ENCODE measurements at regions not wholly inside any gene's neighbourhood (a gene's known extent, or its start where the extent isn't known, plus 50 kb on each side); places are given as distances from the start of the nearest gene placed in this dataset.

GRCh38 chr2:105645938-105646773, 98.6 kb upstream of the NCK2 start:
- Histone ChIP-seq H3K27me3 (ENCODE audit: control insufficient read depth in 3 of 3, insufficient read depth in 3 of 3, low read length in 3 of 3) (peaks cover 0 to 2% (median 0%) of the 10 kb centered on the region in 3 donors), H3K27ac (ENCODE audit: low read depth in 1 of 3, low read length in 2 of 3) (no peak overlapping the region), H3K4me3 (ENCODE audit: low read depth in 1 of 3, low read length in 3 of 3) (no peak overlapping the region), H3K4me1 (ENCODE audit: control insufficient read depth in 3 of 3, insufficient read depth in 2 of 3, low read depth in 1 of 3, low read length in 2 of 3) (peaks cover 2 to 10% (median 3%) of the 10 kb centered on the region in 3 donors), H3K36me3 (ENCODE audit: control insufficient read depth in 3 of 3, insufficient read depth in 2 of 3, low read depth in 1 of 3, low read length in 3 of 3) (no peaks in the 10 kb centered on the region), H3K9me3 (ENCODE audit: control insufficient read depth in 2 of 2, insufficient read depth in 1 of 2, low read depth in 1 of 2, low read length in 1 of 2) (no peaks in the 10 kb centered on the region)
- DNase-seq (peak in 1 of 2 donors; percentile 37), FAIRE-seq (no peak)
- 23 to 54% (median 30%) methylated on average over 8 of the region's 8 CpGs for WGBS, 3 donors

GRCh38 chr2:105645031-105645937, 99.4 kb upstream of the NCK2 start:
- no peaks in the 10 kb centered on the region for H3K9me3 ChIP-seq (ENCODE audit: control insufficient read depth in 2 of 2, insufficient read depth in 1 of 2, low read depth in 1 of 2, low read length in 1 of 2)
- H3K4me3 ChIP-seq (ENCODE audit: low read depth in 1 of 3, low read length in 3 of 3), result no peak overlapping the region
- H3K27ac ChIP-seq (ENCODE audit: low read depth in 1 of 3, low read length in 2 of 3), result no peak overlapping the region
- peaks cover 2 to 5% (median 3%) of the 10 kb centered on the region in 3 donors for H3K4me1 ChIP-seq (ENCODE audit: control insufficient read depth in 3 of 3, insufficient read depth in 2 of 3, low read depth in 1 of 3, low read length in 2 of 3)
- WGBS, 3 donors, result 88 to 91% (median 90%) methylated on average over 18 of the region's 18 CpGs
- H3K27me3 ChIP-seq (ENCODE audit: control insufficient read depth in 3 of 3, insufficient read depth in 3 of 3, low read length in 3 of 3), result peaks cover 0 to 2% (median 0%) of the 10 kb centered on the region in 3 donors
- FAIRE-seq (no peak), DNase-seq (no peak)
- H3K36me3 ChIP-seq (ENCODE audit: control insufficient read depth in 3 of 3, insufficient read depth in 2 of 3, low read depth in 1 of 3, low read length in 3 of 3), result no peaks in the 10 kb centered on the region

DNA sequence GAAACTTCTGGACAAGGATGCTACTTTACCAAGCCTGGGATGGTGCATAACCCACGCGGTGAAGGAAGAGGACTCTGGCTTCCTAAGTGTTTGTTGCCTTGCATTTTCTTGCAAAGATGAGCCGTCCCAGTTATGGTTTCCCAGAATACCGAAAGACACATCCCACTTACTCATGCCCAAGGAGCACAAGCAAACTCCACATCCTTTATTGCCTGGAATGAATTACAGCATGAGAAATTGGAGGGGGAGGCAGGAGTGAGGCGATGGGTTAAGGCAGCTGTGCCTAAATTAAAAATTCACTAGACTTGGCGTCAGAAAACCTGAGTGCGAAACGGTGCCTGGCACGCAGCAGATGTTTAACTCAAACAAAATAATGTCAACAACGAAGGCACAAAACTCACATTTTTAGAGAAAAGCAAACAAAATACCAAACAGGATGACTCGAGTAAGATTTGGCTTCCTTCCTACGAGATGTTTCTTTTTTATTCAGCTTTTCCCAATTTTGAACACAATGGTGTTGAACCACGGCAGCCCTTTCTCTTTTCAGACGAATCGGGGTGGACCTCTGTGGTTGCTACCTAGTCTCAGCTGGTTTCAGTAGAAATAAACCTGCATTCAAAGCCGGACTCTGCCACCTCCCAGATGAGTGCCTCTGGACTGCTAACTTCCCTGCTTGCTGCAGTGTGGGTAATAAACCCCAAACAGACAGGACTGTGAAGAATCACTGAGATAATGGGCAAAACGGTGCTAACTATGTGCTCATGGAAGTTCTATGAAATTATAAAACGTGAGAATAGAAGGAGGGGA, 100.3 kb upstream of the NCK2 start:
- H3K4me1 ChIP-seq (ENCODE audit: control insufficient read depth in 3 of 3, insufficient read depth in 2 of 3, low read depth in 1 of 3, low read length in 2 of 3), result peaks cover 2 to 5% (median 3%) of the 10 kb centered on the region in 3 donors
- H3K4me3 ChIP-seq (ENCODE audit: low read depth in 1 of 3, low read length in 3 of 3), result no peak overlapping the region
- H3K9me3 ChIP-seq (ENCODE audit: control insufficient read depth in 2 of 2, insufficient read depth in 1 of 2, low read depth in 1 of 2, low read length in 1 of 2), result no peaks in the 10 kb centered on the region
- FAIRE-seq, result no peak
- peak overlapping the region in 1 of 3 donors; percentile 33 for H3K27ac ChIP-seq (ENCODE audit: low read depth in 1 of 3, low read length in 2 of 3)
- 60 to 75% (median 64%) methylated on average over 18 of the region's 18 CpGs for WGBS, 3 donors
- peaks cover 0 to 2% (median 0%) of the 10 kb centered on the region in 3 donors for H3K27me3 ChIP-seq (ENCODE audit: control insufficient read depth in 3 of 3, insufficient read depth in 3 of 3, low read length in 3 of 3)
- DNase-seq, result no peak
- H3K36me3 ChIP-seq (ENCODE audit: control insufficient read depth in 3 of 3, insufficient read depth in 2 of 3, low read depth in 1 of 3, low read length in 3 of 3), result no peaks in the 10 kb centered on the region

GRCh38 chr2:105643405-105644173, 101.1 kb upstream of the NCK2 start:
- DNase-seq, result no peak
- no peak for FAIRE-seq
- Histone ChIP-seq H3K4me1 (ENCODE audit: control insufficient read depth in 3 of 3, insufficient read depth in 2 of 3, low read depth in 1 of 3, low read length in 2 of 3) (peaks cover 0 to 5% (median 3%) of the 10 kb centered on the region in 3 donors), H3K36me3 (ENCODE audit: control insufficient read depth in 3 of 3, insufficient read depth in 2 of 3, low read depth in 1 of 3, low read length in 3 of 3) (no peaks in the 10 kb centered on the region), H3K27me3 (ENCODE audit: control insufficient read depth in 3 of 3, insufficient read depth in 3 of 3, low read length in 3 of 3) (peaks cover 0 to 2% (median 0%) of the 10 kb centered on the region in 3 donors), H3K27ac (ENCODE audit: low read depth in 1 of 3, low read length in 2 of 3) (no peak overlapping the region), H3K9me3 (ENCODE audit: control insufficient read depth in 2 of 2, insufficient read depth in 1 of 2, low read depth in 1 of 2, low read length in 1 of 2) (no peaks in the 10 kb centered on the region), H3K4me3 (ENCODE audit: low read depth in 1 of 3, low read length in 3 of 3) (no peak overlapping the region)
- 57 to 64% (median 60%) methylated on average over 15 of the region's 15 CpGs for WGBS, 3 donors

DNA sequence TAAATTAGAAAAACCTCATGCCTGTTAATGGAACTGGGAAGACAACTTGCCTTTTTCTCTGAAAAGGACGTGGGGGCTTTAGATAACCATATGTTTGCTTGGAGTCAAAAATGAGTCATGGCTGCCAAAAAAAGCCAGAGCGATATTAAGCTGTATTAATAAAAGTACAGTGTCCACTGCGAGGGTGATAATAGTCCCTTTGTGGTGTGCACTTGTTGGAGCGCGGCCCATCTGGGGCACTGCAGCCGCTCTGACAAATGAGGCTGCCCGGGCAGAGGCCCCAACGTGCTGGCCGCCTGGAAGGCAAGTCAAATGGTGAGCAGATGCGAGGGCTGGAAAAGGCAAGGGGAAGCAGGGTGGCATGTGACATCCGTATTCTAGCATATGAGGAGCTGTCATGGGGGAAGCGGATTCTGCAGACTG, 103.3 kb upstream of the NCK2 start:
- Histone ChIP-seq H3K36me3 (ENCODE audit: control insufficient read depth in 3 of 3, insufficient read depth in 2 of 3, low read depth in 1 of 3, low read length in 3 of 3) (no peaks in the 10 kb centered on the region), H3K4me3 (ENCODE audit: low read depth in 1 of 3, low read length in 3 of 3) (no peak overlapping the region), H3K4me1 (ENCODE audit: control insufficient read depth in 3 of 3, insufficient read depth in 2 of 3, low read depth in 1 of 3, low read length in 2 of 3) (peaks cover 0 to 4% (median 3%) of the 10 kb centered on the region in 3 donors), H3K27me3 (ENCODE audit: control insufficient read depth in 3 of 3, insufficient read depth in 3 of 3, low read length in 3 of 3) (peaks cover 0 to 2% (median 0%) of the 10 kb centered on the region in 3 donors), H3K27ac (ENCODE audit: low read depth in 1 of 3, low read length in 2 of 3) (no peak overlapping the region), H3K9me3 (ENCODE audit: control insufficient read depth in 2 of 2, insufficient read depth in 1 of 2, low read depth in 1 of 2, low read length in 1 of 2) (no peaks in the 10 kb centered on the region)
- FAIRE-seq (no peak), DNase-seq (no peak)
- 78 to 86% (median 81%) methylated on average over 12 of the region's 12 CpGs for WGBS, 3 donors

GRCh38 chr2:105640246-105640645, 104.5 kb upstream of the NCK2 start:
- Histone ChIP-seq H3K27ac (ENCODE audit: low read depth in 1 of 3, low read length in 2 of 3) (no peak overlapping the region), H3K36me3 (ENCODE audit: control insufficient read depth in 3 of 3, insufficient read depth in 2 of 3, low read depth in 1 of 3, low read length in 3 of 3) (no peaks in the 10 kb centered on the region), H3K9me3 (ENCODE audit: control insufficient read depth in 2 of 2, insufficient read depth in 1 of 2, low read depth in 1 of 2, low read length in 1 of 2) (no peaks in the 10 kb centered on the region), H3K27me3 (ENCODE audit: control insufficient read depth in 3 of 3, insufficient read depth in 3 of 3, low read length in 3 of 3) (peaks cover 0 to 2% (median 0%) of the 10 kb centered on the region in 3 donors), H3K4me3 (ENCODE audit: low read depth in 1 of 3, low read length in 3 of 3) (no peak overlapping the region), H3K4me1 (ENCODE audit: control insufficient read depth in 3 of 3, insufficient read depth in 2 of 3, low read depth in 1 of 3, low read length in 2 of 3) (peaks cover 0 to 4% (median 3%) of the 10 kb centered on the region in 3 donors)
- DNase-seq (no peak), FAIRE-seq (no peak)
- 69 to 93% (median 87%) methylated on average over 4 of the region's 4 CpGs for WGBS, 3 donors

GRCh38 chr2:105636109-105636740, 108.5 kb upstream of the NCK2 start:
- no peaks in the 10 kb centered on the region for H3K36me3 ChIP-seq (ENCODE audit: control insufficient read depth in 3 of 3, insufficient read depth in 2 of 3, low read depth in 1 of 3, low read length in 3 of 3)
- no peak overlapping the region for H3K27ac ChIP-seq (ENCODE audit: low read depth in 1 of 3, low read length in 2 of 3)
- peaks cover 0 to 4% (median 0%) of the 10 kb centered on the region in 3 donors for H3K4me1 ChIP-seq (ENCODE audit: control insufficient read depth in 3 of 3, insufficient read depth in 2 of 3, low read depth in 1 of 3, low read length in 2 of 3)
- FAIRE-seq, result no peak
- no peaks in the 10 kb centered on the region for H3K9me3 ChIP-seq (ENCODE audit: control insufficient read depth in 2 of 2, insufficient read depth in 1 of 2, low read depth in 1 of 2, low read length in 1 of 2)
- H3K4me3 ChIP-seq (ENCODE audit: low read depth in 1 of 3, low read length in 3 of 3), result no peak overlapping the region
- no peak for DNase-seq
- 85 to 88% (median 86%) methylated on average over 8 of the region's 8 CpGs for WGBS, 3 donors
- no peaks in the 10 kb centered on the region for H3K27me3 ChIP-seq (ENCODE audit: control insufficient read depth in 3 of 3, insufficient read depth in 3 of 3, low read length in 3 of 3)
